Coronary artery (tissue), 2 donors: ENCODE measurements at regions not wholly inside any gene's neighbourhood (a gene's known extent, or its start where the extent isn't known, plus 50 kb on each side); places are given as distances from the start of the nearest gene placed in this dataset.

Experiments
- DNase-seq: peaks from one replicate; pipeline ENCODE4 v3.0.0-alpha.2; 2017; ENCODE audit warnings: low spot score
- H3K27ac ChIP-seq, 2 donors: fragments of 200-600 bp; sonication (generic); one replicate each; pipeline ENCODE4 v1.5.1; 2016 to 2019
- H3K4me3 ChIP-seq: fragments of 200-600 bp; sonication (generic); 2 replicates; pipeline ENCODE4 v1.5.1; 2016; ENCODE audit warnings: mild to moderate bottlenecking, moderate library complexity
- TF ChIP-seq, protein P1 (sequence below): fragments of 200-600 bp; sonication (generic); IDR thresholded peaks from one replicate; pipeline ENCODE4 v1.5.1; 2019; ENCODE audit warnings: antibody characterized with exemption

DNA sequence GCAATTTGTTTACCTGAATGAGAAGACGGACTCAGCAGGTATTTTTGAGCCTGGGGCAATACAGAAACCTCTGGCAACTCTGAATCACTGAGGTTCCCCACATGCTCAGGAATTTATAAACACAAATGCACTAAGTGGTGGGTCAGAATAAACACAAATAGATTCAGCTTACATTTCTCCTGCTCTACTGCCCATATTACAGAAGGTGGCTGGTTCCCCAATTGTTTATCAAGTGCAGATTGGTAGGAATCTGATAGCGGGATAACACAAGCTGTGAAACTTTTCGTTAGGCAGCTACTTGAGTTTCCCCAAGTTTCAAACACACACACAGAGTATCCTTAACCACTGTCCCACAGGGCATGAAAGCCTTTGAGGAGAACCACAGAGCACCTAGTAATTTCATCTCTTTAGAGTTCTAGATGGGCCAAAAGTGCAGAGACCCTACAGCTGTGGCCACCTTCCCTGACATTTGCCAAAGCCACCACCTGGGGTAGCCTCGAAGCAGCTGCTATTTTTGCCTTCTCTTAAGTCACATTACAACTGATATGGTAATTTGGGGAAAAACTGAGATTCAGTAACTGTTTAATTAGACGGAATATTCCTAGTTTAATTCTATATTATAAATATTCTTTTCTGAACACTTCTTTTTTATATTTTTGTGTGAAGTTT is 204.2 kb upstream of the PTCHD4 start:
- no peak overlapping the region for H3K4me3 ChIP-seq
- TF ChIP-seq, protein P1, sequence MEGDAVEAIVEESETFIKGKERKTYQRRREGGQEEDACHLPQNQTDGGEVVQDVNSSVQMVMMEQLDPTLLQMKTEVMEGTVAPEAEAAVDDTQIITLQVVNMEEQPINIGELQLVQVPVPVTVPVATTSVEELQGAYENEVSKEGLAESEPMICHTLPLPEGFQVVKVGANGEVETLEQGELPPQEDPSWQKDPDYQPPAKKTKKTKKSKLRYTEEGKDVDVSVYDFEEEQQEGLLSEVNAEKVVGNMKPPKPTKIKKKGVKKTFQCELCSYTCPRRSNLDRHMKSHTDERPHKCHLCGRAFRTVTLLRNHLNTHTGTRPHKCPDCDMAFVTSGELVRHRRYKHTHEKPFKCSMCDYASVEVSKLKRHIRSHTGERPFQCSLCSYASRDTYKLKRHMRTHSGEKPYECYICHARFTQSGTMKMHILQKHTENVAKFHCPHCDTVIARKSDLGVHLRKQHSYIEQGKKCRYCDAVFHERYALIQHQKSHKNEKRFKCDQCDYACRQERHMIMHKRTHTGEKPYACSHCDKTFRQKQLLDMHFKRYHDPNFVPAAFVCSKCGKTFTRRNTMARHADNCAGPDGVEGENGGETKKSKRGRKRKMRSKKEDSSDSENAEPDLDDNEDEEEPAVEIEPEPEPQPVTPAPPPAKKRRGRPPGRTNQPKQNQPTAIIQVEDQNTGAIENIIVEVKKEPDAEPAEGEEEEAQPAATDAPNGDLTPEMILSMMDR: no peak
- H3K27ac ChIP-seq: no peak overlapping the region
- no peak for DNase-seq

DNA sequence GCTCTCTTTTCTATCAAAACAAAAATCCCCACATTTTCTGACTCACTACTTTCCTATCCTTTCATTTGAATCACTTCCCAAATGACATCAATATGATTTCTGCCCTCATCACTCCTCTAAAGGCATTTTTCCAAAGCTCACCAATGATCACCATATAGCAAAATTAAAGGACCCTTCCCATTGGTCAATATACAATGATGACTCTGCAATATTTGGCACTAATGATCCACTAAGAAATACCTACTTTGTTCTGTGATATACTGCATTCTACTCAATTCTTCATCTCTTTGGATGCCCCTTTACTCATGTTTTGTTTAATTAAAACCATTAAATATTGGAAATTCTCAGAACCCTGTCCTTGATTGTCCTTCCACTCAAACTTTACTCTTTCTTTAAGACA is 200.3 kb upstream of the PTCHD4 start:
- Histone ChIP-seq H3K27ac (no peak overlapping the region), H3K4me3 (no peak overlapping the region)
- no peak for DNase-seq
- TF ChIP-seq, protein P1: no peak

DNA sequence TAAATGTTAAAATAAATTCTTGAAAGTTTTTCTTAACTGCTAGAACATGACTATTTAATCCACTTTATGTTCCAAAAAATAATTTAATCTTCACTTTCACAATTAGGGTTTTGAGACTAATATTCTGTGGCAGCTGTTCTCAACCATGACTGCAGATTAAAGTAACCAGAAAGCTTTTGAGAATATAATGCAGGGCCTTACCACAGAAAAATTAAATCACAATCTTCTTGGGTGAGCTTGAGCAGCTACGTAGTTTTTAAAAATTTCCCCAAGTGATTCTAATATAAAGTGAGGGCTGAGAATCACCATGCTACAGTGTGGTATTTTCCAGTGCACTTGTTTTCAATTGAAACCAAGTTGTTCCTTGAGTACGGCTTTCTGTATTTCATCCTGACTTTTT is 196.6 kb upstream of the PTCHD4 start:
- DNase-seq: no peak
- TF ChIP-seq, protein P1: no peak
- Histone ChIP-seq H3K4me3 (no peak overlapping the region), H3K27ac (no peak overlapping the region)

DNA sequence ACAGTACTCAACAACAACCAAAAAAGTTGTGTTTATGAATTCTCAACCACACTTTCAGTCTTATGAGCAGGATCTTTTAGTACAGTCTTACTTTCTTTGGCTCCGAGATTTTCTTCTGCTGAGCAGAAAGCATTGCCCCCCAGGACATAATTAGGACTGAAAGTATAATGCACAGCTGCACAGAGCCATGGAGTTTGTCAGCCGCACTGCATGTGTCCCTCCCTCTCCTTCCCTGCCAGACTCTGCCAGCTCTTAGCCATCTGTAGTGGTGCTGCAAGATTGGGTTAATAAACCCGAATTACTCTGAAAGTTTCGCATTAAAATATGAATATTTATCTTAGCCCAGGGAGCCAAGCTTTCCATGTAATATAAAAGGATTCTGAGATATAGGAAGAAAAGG is 179.6 kb upstream of the PTCHD4 start:
- H3K4me3 ChIP-seq: no peak overlapping the region
- TF ChIP-seq, protein P1: no peak
- DNase-seq: no peak
- H3K27ac ChIP-seq: no peak overlapping the region

DNA sequence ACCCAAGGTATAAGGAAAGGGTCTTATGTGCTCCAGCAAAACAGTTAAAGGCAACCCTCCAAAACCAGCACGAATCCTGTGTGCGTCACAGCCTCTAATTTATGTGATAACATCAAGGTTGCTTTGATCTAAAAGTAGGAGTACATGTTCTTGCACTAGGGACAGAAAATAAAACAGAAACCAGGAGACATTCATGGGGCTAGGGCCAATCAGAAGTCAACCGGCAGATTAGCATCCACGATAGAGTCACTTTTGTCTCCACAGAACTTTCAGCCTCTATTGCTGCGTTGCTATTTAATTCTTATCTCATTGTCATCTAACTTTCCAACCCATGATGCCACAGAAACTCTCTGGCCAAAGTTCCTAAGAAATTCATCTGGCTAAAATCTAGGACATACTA is 178.8 kb upstream of the PTCHD4 start:
- TF ChIP-seq, protein P1: no peak
- Histone ChIP-seq H3K27ac (no peak overlapping the region), H3K4me3 (no peak overlapping the region)
- no peak for DNase-seq

DNA sequence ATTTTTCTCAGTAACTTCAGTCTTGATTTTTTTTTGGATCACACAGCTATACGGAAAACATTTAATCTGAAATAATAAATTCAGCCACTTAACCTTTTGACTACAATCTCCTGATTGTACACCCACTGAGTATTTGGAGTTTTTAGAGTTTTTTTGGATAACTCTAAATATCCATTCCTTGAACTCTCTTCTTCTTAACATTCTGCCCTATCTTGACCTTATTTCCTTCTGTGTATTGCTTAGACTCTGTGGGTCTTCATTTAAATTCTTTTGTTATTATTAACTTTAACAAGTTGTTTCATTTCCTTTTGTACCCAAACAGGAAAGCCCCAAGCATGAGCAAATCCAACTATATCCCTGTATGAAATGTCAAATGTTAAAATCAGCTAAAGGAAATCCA is 170.2 kb upstream of the PTCHD4 start:
- TF ChIP-seq, protein P1: no peak
- H3K27ac ChIP-seq: no peak overlapping the region
- DNase-seq: no peak
- no peak overlapping the region for H3K4me3 ChIP-seq

DNA sequence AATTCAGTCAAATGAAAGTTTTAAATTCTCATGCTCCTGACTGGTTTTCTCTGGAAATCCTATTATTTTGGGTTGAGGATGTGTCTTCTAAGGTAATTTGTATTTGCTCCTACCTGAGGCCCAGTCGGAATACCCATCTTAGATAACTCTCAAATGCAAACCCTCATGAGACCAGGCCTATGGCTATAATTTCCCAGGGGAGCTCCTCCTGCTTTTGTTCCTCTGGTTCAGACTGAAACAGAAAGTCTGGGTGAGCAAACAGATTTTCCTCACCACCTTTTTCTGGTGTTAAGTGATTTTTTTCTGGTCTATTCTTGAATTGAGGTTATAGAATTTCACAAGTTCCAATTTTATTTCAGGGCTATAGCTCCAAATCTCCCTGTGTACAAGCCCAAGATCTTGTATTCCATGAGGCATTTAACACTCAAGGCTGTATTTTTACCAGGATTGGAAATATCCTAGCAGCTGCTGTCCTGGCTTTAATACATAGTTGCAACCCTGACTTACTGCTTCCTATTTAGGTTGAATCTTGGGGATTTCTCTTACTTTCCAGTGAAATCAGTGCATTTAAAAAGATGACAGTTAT is 169.1 kb upstream of the PTCHD4 start:
- no peak for DNase-seq
- H3K27ac ChIP-seq: no peak overlapping the region
- no peak overlapping the region for H3K4me3 ChIP-seq
- TF ChIP-seq, protein P1: no peak
